GM23248 (cell line): ENCODE measurements at regions not wholly inside any gene's neighbourhood (a gene's known extent, or its start where the extent isn't known, plus 50 kb on each side); places are given as distances from the start of the nearest gene placed in this dataset.

ENCODE experiments used
- DNase-seq: peaks from one replicate; pipeline ENCODE4 v3.0.0-alpha.2; 2015
- H2AFZ ChIP-seq: fragments of 200-600 bp; sonication (generic); 2 replicates; pipeline ENCODE4 v1.6.1; 2016; ENCODE audit warnings: antibody characterized with exemption
- H3F3A ChIP-seq: fragments of 200-600 bp; sonication (generic); 2 replicates; pipeline ENCODE4 v1.6.1; 2016; ENCODE audit warnings: mild to moderate bottlenecking, antibody characterized with exemption, mixed run types; ENCODE audit not compliant: insufficient read depth
- H3K27ac ChIP-seq: fragments of 200-600 bp; sonication (generic); 2 replicates; pipeline ENCODE4 v1.5.1; 2016; ENCODE audit warnings: mild to moderate bottlenecking
- H3K27me3 ChIP-seq: fragments of 200-600 bp; sonication (generic); replicated peaks from 2 replicates; pipeline ENCODE4 v1.6.1; 2016; ENCODE audit warnings: mild to moderate bottlenecking; ENCODE audit not compliant: insufficient read depth
- H3K36me3 ChIP-seq: fragments of 200-600 bp; sonication (generic); 2 replicates; pipeline ENCODE4 v1.6.1; 2016; ENCODE audit warnings: low read depth, mild to moderate bottlenecking
- H3K4me1 ChIP-seq: fragments of 200-600 bp; sonication (generic); 2 replicates; pipeline ENCODE4 v1.6.1; 2016; ENCODE audit warnings: mild to moderate bottlenecking; ENCODE audit not compliant: insufficient read depth
- H3K4me2 ChIP-seq: fragments of 200-600 bp; sonication (generic); one replicate; pipeline ENCODE4 v1.6.1; 2016; ENCODE audit warnings: mild to moderate bottlenecking; ENCODE audit not compliant: unreplicated experiment
- H3K4me3 ChIP-seq: fragments of 200-600 bp; sonication (generic); 2 replicates; pipeline ENCODE4 v1.5.1; 2016; ENCODE audit warnings: mild to moderate bottlenecking
- H3K79me2 ChIP-seq: fragments of 200-600 bp; sonication (generic); 2 replicates; pipeline ENCODE4 v1.6.1; 2016; ENCODE audit warnings: mild to moderate bottlenecking; ENCODE audit not compliant: insufficient read depth
- H3K9ac ChIP-seq: fragments of 200-600 bp; sonication (generic); 2 replicates; pipeline ENCODE4 v1.6.1; 2016; ENCODE audit warnings: mild to moderate bottlenecking
- H3K9me2 ChIP-seq: fragments of 200-600 bp; sonication (generic); 2 replicates; pipeline ENCODE4 v1.6.1; 2016; ENCODE audit warnings: mixed run types, mild to moderate bottlenecking, moderate library complexity; ENCODE audit not compliant: insufficient read depth
- H3K9me3 ChIP-seq: fragments of 200-600 bp; sonication (generic); one replicate; pipeline ENCODE4 v1.6.1; 2017; ENCODE audit warnings: low read depth
- H4K20me1 ChIP-seq: fragments of 200-600 bp; sonication (generic); 2 replicates; pipeline ENCODE4 v1.6.0; 2016; ENCODE audit not compliant: insufficient read depth
- EZH2 ChIP-seq: fragments of 200-600 bp; sonication (generic); IDR thresholded peaks from 2 replicates; pipeline ENCODE4 v1.6.1; 2018; ENCODE audit warnings: antibody characterized with exemption, mild to moderate bottlenecking; ENCODE audit not compliant: insufficient read depth, poor library complexity, severe bottlenecking
- EZH2phosphoT487 ChIP-seq: fragments of 200-600 bp; sonication (generic); IDR thresholded peaks from 2 replicates; pipeline ENCODE4 v1.6.1; 2018; ENCODE audit warnings: antibody characterized with exemption, moderate library complexity, mild to moderate bottlenecking, low read depth; ENCODE audit not compliant: insufficient read depth
- WGBS, 2 experiments: methylation state at CpG; one replicate each; pipeline ENCODE4 v1.1.6; 2015 to 2017; ENCODE audit warnings: low lambda C conversion rate in 2 of 2, low coverage in 1 of 2; ENCODE audit errors: missing lambda C conversion rate in 2 of 2; 5-methylcytosine and 5-hydroxymethylcytosine counted together
- in situ Hi-C: fragments of 300-500 bp; cut with MboI; formaldehyde crosslinking; loops from 2 replicates; pipeline ENCODE4 v1.15.0; 2020

- in situ Hi-C loops, result no loop called here
- 60 to 61% methylated on average over 4 of the region's 4 CpGs for WGBS, 2 experiments
- no peaks in the 10 kb centered on the region for H3K9me3 ChIP-seq
Measured at GRCh38 chr10:47249881-47250280, 50.1 kb upstream of the GDF10 start.

More at GRCh38 chr10:47249881-47250280, 50.1 kb upstream of the GDF10 start:
- H3K27me3 ChIP-seq, result no peaks in the 10 kb centered on the region; the same call in 1 of the 2 replicates
- no peaks in the 10 kb centered on the region for H3K4me1 ChIP-seq
- H3K9me2 ChIP-seq, result no peaks in the 10 kb centered on the region
- no peaks in the 10 kb centered on the region for H3K79me2 ChIP-seq
- H2AFZ ChIP-seq, result no peak overlapping the region
- H3K9ac ChIP-seq, result no peak overlapping the region
- no peak overlapping the region for H3K4me2 ChIP-seq
- no peak overlapping the region for H3K27ac ChIP-seq
- H4K20me1 ChIP-seq, result no peaks in the 10 kb centered on the region
- DNase-seq, result no peak
- no peaks in the 10 kb centered on the region for H3F3A ChIP-seq
- H3K36me3 ChIP-seq, result no peaks in the 10 kb centered on the region
- no peak for TF ChIP-seq EZH2phosphoT487
- TF ChIP-seq EZH2, result no peak
- no peak overlapping the region for H3K4me3 ChIP-seq
